ENCODE measurements at regions not wholly inside any gene's neighbourhood (a gene's known extent, or its start where the extent isn't known, plus 50 kb on each side); places are given as distances from the start of the nearest gene placed in this dataset.

GRCh38 chr5:66540078-66540477, 56.1 kb upstream of the MAST4 start:
- no peak for FAIRE-seq
- CTCF ChIA-PET (ENCODE audit: partially characterized antibody) = interaction anchor here (0.6 to 0.7 kb wide), 4 partner anchors 12 to 1861 kb away, joined by 3 read pairs; no protein-coding TSS in a partner anchor
- H3K18ac ChIP-seq (ENCODE audit: extremely low read depth, low read length) = no peak overlapping the region
- TF ChIP-seq HDAC2 (IDR thresholded peaks at IDR 0.05; ENCODE audit: borderline replicate concordance in 1 of 2, low read depth in 2 of 2, low read length in 2 of 2) (no peak), BRCA1 (IDR thresholded peaks at IDR 0.05; ENCODE audit: low read depth, low read length) (no peak), RFX5 (IDR thresholded peaks at IDR 0.05; ENCODE audit: borderline replicate concordance, low read depth, low read length) (no peak), POLR2AphosphoS5 (IDR thresholded peaks at IDR 0.05; ENCODE audit: low read depth, low read length) (no peak), POLR2A (IDR thresholded peaks at IDR 0.05; ENCODE audit: control extremely low read depth in 1 of 2, low read depth in 2 of 2, low read length in 2 of 2) (no peak), KDM5A (IDR thresholded peaks at IDR 0.05; ENCODE audit: low read length) (no peak), MAX (IDR thresholded peaks at IDR 0.05) (no peak), POU5F1 (IDR thresholded peaks at IDR 0.05; ENCODE audit: low read depth, low read length) (no peak)

More at GRCh38 chr5:66540078-66540477, 56.1 kb upstream of the MAST4 start:
- Histone ChIP-seq H3K56ac (replicated peaks; ENCODE audit: insufficient read length, low read depth, low read length) (no peak overlapping the region), H3K9ac (replicated peaks in 1 of 4; ENCODE audit: extremely low read depth in 1 of 4, low read depth in 3 of 4, low read length in 3 of 4) (no peak overlapping the region), H4K91ac (replicated peaks; ENCODE audit: insufficient read length, low read length) (no peak overlapping the region), H2BK20ac (ENCODE audit: low read length) (no peak overlapping the region), H2AFZ (ENCODE audit: low read length) (no peak overlapping the region), H2BK15ac (ENCODE audit: low read length) (no peak overlapping the region), H3K36me3 (ENCODE audit: control insufficient read depth in 2 of 4, insufficient read depth in 4 of 4, low read length in 3 of 4) (no peaks in the 10 kb centered on the region), H4K20me1 (replicated peaks in 1 of 2; ENCODE audit: control insufficient read depth in 1 of 2, insufficient read depth in 2 of 2, low read length in 2 of 2) (no peaks in the 10 kb centered on the region), H2BK12ac (ENCODE audit: low read depth, low read length) (no peak overlapping the region), H4K5ac (ENCODE audit: insufficient read length, low read depth, low read length) (no peak overlapping the region), H3K79me1 (ENCODE audit: low read depth, low read length) (no peaks in the 10 kb centered on the region), H3K4ac (replicated peaks; ENCODE audit: insufficient read length, low read depth, low read length) (no peak overlapping the region), H3K79me2 (ENCODE audit: control insufficient read depth in 1 of 2, insufficient read depth in 2 of 2, low read length in 2 of 2) (no peaks in the 10 kb centered on the region), H3K23me2 (ENCODE audit: low read depth, low read length) (no peaks in the 10 kb centered on the region), H2BK120ac (replicated peaks; ENCODE audit: low read depth, low read length) (no peak overlapping the region), H3K27ac (ENCODE audit: low read depth, low read length) (no peak overlapping the region), H3K4me2 (ENCODE audit: insufficient read depth in 1 of 2, low read depth in 2 of 2, low read length in 2 of 2) (no peak overlapping the region), H2BK5ac (ENCODE audit: low read depth, low read length) (no peak overlapping the region), H2AK5ac (ENCODE audit: low read depth, low read length) (no peak overlapping the region), H4K8ac (ENCODE audit: extremely low read depth, insufficient read depth, low read length) (no peak overlapping the region), H3K14ac (ENCODE audit: insufficient read length) (no peak overlapping the region), H3K27me3 (replicated peaks in 1 of 4; ENCODE audit: control insufficient read depth in 3 of 4, extremely low read depth in 1 of 4, insufficient read depth in 3 of 4, low read length in 3 of 4) (no peaks in the 10 kb centered on the region), H3K23ac (ENCODE audit: insufficient read length) (no peak overlapping the region), H3K4me1 (replicated peaks in 1 of 4; ENCODE audit: control insufficient read depth in 3 of 4, insufficient read depth in 4 of 4, low read length in 3 of 4) (no peaks in the 10 kb centered on the region), H3K9me3 (ENCODE audit: insufficient read depth in 2 of 2, low read depth in 1 of 2, low read length in 1 of 2) (no peaks in the 10 kb centered on the region), H3K4me3 (ENCODE audit: extremely low read depth in 1 of 4, insufficient read depth in 2 of 4, low read depth in 3 of 4, low read length in 4 of 4) (no peak overlapping the region)
- DNase-seq (ENCODE audit: low read depth in 1 of 2, low spot score in 2 of 2) = no peak
- POLR2A ChIA-PET (ENCODE audit: partially characterized antibody) = no interaction called here
- 86% methylated on average over 2 of the region's 2 CpGs; no CpG with 5 or more reads in 1 of the 2 experiments for whole genome bisulfite sequencing, 2 experiments (ENCODE audit: extremely low coverage in 1 of 2, insufficient coverage in 1 of 2, insufficient read length in 1 of 2, insufficient replicate concordance in 2 of 2, low coverage in 1 of 2, low lambda C conversion rate in 2 of 2, missing lambda C conversion rate in 1 of 2)
